A673 (cell line): ENCODE measurements at regions not wholly inside any gene's neighbourhood (a gene's known extent, or its start where the extent isn't known, plus 50 kb on each side); places are given as distances from the start of the nearest gene placed in this dataset.

Source experiments
- CTCF ChIP-seq: fragments of 300-800, 200-600 bp; sonication (generic); conservative IDR thresholded peaks from 2 replicates; pipeline ENCODE4 v1.5.1; 2017; ENCODE audit warnings: low read depth, mild to moderate bottlenecking, antibody characterized with exemption, low read length, moderate library complexity, mixed read lengths
- EZH2 ChIP-seq: fragments of 200-600 bp; sonication (generic); IDR thresholded peaks from 2 replicates; pipeline ENCODE4 v1.6.1; 2017; ENCODE audit warnings: borderline replicate concordance, low read depth, mild to moderate bottlenecking, mixed read lengths, antibody characterized with exemption, low read length; ENCODE audit not compliant: poor library complexity, severe bottlenecking

GRCh38 chr3:102662498-102662772 lies 227.6 kb downstream of the ZPLD1 start:
- TF ChIP-seq CTCF = no peak
- no peak for TF ChIP-seq EZH2
